Suprapubic skin (tissue), 3 donors: ENCODE measurements at regions not wholly inside any gene's neighbourhood (a gene's known extent, or its start where the extent isn't known, plus 50 kb on each side); places are given as distances from the start of the nearest gene placed in this dataset.

ENCODE experiments used
- CTCF ChIP-seq, 2 donors: fragments of 200-600 bp in 1 of 2; fragments of 450-650 bp in 1 of 2; sonication (generic) in 1 of 2; IDR thresholded peaks; one replicate each; pipeline ENCODE4 v1.5.1; 2016 to 2019; ENCODE audit warnings: antibody characterized with exemption in 2 of 2, mild to moderate bottlenecking in 1 of 2, moderate library complexity in 1 of 2
- EP300 ChIP-seq: sonication (generic); formaldehyde crosslinking; IDR thresholded peaks from one replicate; pipeline ENCODE4 v1.6.1; 2017; ENCODE audit warnings: antibody characterized with exemption
- POLR2A ChIP-seq, 2 donors: fragments of 450-650 bp; IDR thresholded peaks; one replicate each; pipeline ENCODE4 v1.6.1; 2017; ENCODE audit warnings: antibody characterized with exemption in 2 of 2, mild to moderate bottlenecking in 2 of 2, moderate library complexity in 2 of 2

- TF ChIP-seq CTCF (IDR thresholded peaks at IDR 0.05) (no peak), EP300 (no peak), POLR2A (IDR thresholded peaks at IDR 0.05) (no peak)
Observed at GRCh38 chr14:71620401-71620800, 311.8 kb upstream of the RGS6 start.
